ENCODE measurements at regions not wholly inside any gene's neighbourhood (a gene's known extent, or its start where the extent isn't known, plus 50 kb on each side); places are given as distances from the start of the nearest gene placed in this dataset.

GRCh38 chr4:129248621-129249020 lies 152.7 kb downstream of the C4orf33 start:
- H3K36me3 ChIP-seq (ENCODE audit: control insufficient read depth, insufficient read depth, low read length), result no peaks in the 10 kb centered on the region
- H3K4me3 ChIP-seq (replicated peaks; ENCODE audit: low read depth, low read length), result no peak overlapping the region
- no peak for TF ChIP-seq CTCF (IDR thresholded peaks at IDR 0.05; ENCODE audit: insufficient read depth, low read length, poor library complexity, severe bottlenecking)
- no peaks in the 10 kb centered on the region for H3K27me3 ChIP-seq (replicated peaks; ENCODE audit: control insufficient read depth, insufficient read depth, low read length)
- no peak for DNase-seq (ENCODE audit: extremely low read depth, insufficient read length)

DNA sequence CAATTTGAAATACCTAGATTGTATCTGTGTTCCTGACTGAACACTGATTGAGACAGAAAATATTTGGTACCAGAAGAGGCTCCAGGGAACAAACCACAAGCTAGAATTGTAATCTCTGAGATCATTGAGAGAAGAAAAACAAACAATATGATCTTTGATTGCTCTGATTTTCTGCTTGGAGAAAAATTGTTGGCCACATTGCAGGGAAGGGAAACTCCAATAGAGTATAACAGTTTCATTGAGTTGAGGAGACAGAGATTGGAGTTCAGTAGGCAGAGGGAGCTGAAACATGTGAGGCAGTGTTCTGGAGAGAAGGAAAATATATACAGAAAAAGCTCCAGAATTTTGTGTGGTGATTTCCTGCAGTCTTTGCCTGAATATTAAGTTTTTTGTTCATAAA lies 158.2 kb downstream of the C4orf33 start:
- TF ChIP-seq CTCF (IDR thresholded peaks at IDR 0.05; ENCODE audit: insufficient read depth, low read length, poor library complexity, severe bottlenecking), result no peak
- no peaks in the 10 kb centered on the region for H3K36me3 ChIP-seq (ENCODE audit: control insufficient read depth, insufficient read depth, low read length)
- no peak for DNase-seq (ENCODE audit: extremely low read depth, insufficient read length)

DNA sequence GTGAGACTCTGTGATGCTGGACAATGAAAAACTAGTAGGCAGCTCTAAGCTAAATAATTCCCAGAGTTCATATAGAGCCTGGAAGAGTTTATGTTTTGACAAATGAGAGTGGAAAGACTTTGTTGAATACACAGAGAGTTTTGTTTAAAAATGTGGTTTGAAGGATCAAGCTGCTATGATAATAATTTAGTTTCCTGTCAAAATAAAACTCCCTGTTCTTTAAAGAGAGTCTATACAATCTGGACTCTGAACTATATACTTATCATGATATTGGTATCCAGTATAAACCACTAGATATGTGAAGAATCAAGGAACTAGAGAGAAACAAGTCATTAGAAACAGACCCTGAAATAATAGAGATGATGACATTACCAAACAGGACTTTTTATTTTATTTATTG lies 158.6 kb downstream of the C4orf33 start:
- Histone ChIP-seq H3K4me3 (replicated peaks; ENCODE audit: low read depth, low read length) (no peak overlapping the region), H3K27me3 (replicated peaks; ENCODE audit: control insufficient read depth, insufficient read depth, low read length) (no peaks in the 10 kb centered on the region), H3K36me3 (ENCODE audit: control insufficient read depth, insufficient read depth, low read length) (no peaks in the 10 kb centered on the region)
- DNase-seq (ENCODE audit: extremely low read depth, insufficient read length), result no peak
- TF ChIP-seq CTCF (IDR thresholded peaks at IDR 0.05; ENCODE audit: insufficient read depth, low read length, poor library complexity, severe bottlenecking), result no peak

More for the DNA sequence above, 158.2 kb downstream of the C4orf33 start:
- no peaks in the 10 kb centered on the region for H3K27me3 ChIP-seq (replicated peaks; ENCODE audit: control insufficient read depth, insufficient read depth, low read length)
- H3K4me3 ChIP-seq (replicated peaks; ENCODE audit: low read depth, low read length), result no peak overlapping the region

DNA sequence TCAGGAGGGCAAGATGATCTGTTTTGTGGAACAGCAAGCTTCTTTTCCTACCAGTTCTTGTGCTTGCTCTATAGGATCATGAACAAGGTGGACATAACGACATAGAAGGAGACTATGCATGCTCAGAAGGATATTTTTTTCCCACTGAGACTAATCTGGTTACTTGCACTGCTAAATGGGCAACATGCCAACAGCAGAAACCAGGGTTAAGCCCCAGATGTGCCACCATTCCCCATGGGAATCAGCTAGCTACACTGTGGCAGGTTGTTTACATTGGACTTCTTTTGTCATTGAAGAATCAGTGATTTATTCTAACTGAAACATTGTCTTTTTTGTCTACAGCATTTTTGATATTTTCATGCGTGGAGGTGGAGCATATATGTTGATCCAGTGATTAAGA lies 165.6 kb downstream of the C4orf33 start:
- DNase-seq (ENCODE audit: extremely low read depth, insufficient read length), result no peak
- TF ChIP-seq CTCF (IDR thresholded peaks at IDR 0.05; ENCODE audit: insufficient read depth, low read length, poor library complexity, severe bottlenecking), result no peak
- Histone ChIP-seq H3K4me3 (replicated peaks; ENCODE audit: low read depth, low read length) (no peak overlapping the region), H3K36me3 (ENCODE audit: control insufficient read depth, insufficient read depth, low read length) (no peaks in the 10 kb centered on the region), H3K27me3 (replicated peaks; ENCODE audit: control insufficient read depth, insufficient read depth, low read length) (no peaks in the 10 kb centered on the region)

DNA sequence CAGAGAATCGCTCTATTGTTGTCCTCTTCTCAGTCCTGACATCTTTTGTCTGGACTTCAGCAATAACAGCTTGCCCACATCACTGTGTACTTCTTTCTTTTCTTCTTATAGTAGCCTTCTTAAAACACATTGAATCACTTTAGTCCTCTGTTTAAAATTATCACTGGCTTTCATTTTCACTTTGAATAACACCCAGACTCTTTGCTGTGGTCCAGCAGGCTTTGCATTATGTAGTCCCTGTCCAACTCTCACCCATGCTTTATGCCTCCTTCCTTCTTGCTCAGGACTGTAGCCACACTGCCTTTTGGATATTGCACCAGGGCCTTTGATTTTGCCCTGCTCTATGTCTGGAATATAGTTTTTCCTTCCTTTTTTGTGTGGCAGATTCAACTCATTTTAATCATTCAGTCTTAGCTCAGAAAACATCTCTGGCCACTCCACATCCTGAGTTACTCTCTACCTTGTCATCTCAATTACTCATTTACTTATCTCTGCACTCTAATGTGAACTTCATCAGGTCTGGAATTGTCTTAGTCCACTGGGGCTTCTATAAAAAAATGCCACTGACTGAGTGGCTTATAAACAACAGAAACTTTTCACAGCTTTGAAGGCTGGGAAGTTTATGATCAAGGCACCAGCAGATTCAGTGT lies 168.2 kb downstream of the C4orf33 start:
- no peaks in the 10 kb centered on the region for H3K36me3 ChIP-seq (ENCODE audit: control insufficient read depth, insufficient read depth, low read length)

More for the DNA sequence above, 168.2 kb downstream of the C4orf33 start:
- H3K27me3 ChIP-seq (replicated peaks; ENCODE audit: control insufficient read depth, insufficient read depth, low read length), result no peaks in the 10 kb centered on the region
- no peak for TF ChIP-seq CTCF (IDR thresholded peaks at IDR 0.05; ENCODE audit: insufficient read depth, low read length, poor library complexity, severe bottlenecking)
- H3K4me3 ChIP-seq (replicated peaks; ENCODE audit: low read depth, low read length), result no peak overlapping the region
- peak; percentile 1 for DNase-seq (ENCODE audit: extremely low read depth, insufficient read length)
